Lower leg skin (tissue), 4 donors: ENCODE measurements at regions not wholly inside any gene's neighbourhood (a gene's known extent, or its start where the extent isn't known, plus 50 kb on each side); places are given as distances from the start of the nearest gene placed in this dataset.

ENCODE experiments used
- DNase-seq, 2 donors: peaks; one replicate each; pipeline ENCODE4 v3.0.0-alpha.2; 2019; ENCODE audit warnings: low spot score in 2 of 2
- H3K4me3 ChIP-seq: fragments of 200-600 bp; sonication (generic); 2 replicates; pipeline ENCODE4 v1.5.1; 2017; ENCODE audit warnings: mild to moderate bottlenecking, low read depth; ENCODE audit not compliant: poor library complexity, severe bottlenecking
- CTCF ChIP-seq, 3 donors: fragments of 450-650 bp; IDR thresholded peaks; one replicate each; pipeline ENCODE4 v1.5.1; 2016; ENCODE audit warnings: antibody characterized with exemption in 3 of 3, mild to moderate bottlenecking in 3 of 3, moderate library complexity in 2 of 3
- POLR2A ChIP-seq, 2 donors: fragments of 450-650 bp; IDR thresholded peaks; one replicate each; pipeline ENCODE4 v1.6.1; 2016 to 2017; ENCODE audit warnings: antibody characterized with exemption in 2 of 2, mild to moderate bottlenecking in 1 of 2, moderate library complexity in 1 of 2
- WGBS, 2 donors: methylation state at CpG; one replicate each; pipeline ENCODE4 v1.1.5; 2018; 5-methylcytosine and 5-hydroxymethylcytosine counted together
- intact Hi-C: fragments of 100-400 bp; cut with DNase I; formaldehyde crosslinking; loops from one replicate; pipeline ENCODE4 v1.15.0; 2023; ENCODE audit warnings: low total_unique reads

GRCh38 chr16:49060728-49061127 is 220.9 kb downstream of the CBLN1 start:
- no peak for DNase-seq
- intact Hi-C loops = no loop called here

GRCh38 chr16:49058382-49058781 is 223.3 kb downstream of the CBLN1 start:
- intact Hi-C loops = no loop called here
- H3K4me3 ChIP-seq = no peak overlapping the region
- no peak for TF ChIP-seq POLR2A (IDR thresholded peaks at IDR 0.05)
- TF ChIP-seq CTCF (IDR thresholded peaks at IDR 0.05) = no peak
- 64 to 88% methylated on average over 2 of the region's 2 CpGs for WGBS, 2 donors
- DNase-seq = no peak

More at GRCh38 chr16:49060728-49061127, 220.9 kb downstream of the CBLN1 start:
- 16 to 17% methylated on average over 2 of the region's 2 CpGs for WGBS, 2 donors
- no peak for TF ChIP-seq CTCF (IDR thresholded peaks at IDR 0.05)
- no peak overlapping the region for H3K4me3 ChIP-seq

- 66 to 84% methylated on average over 4 of the region's 4 CpGs for WGBS, 2 donors
- intact Hi-C loops = no loop called here
- DNase-seq = no peak
- no peak for TF ChIP-seq CTCF (IDR thresholded peaks at IDR 0.05)
- no peak for TF ChIP-seq POLR2A (IDR thresholded peaks at IDR 0.05)
- H3K4me3 ChIP-seq = no peak overlapping the region
These were observed 223.7 kb downstream of the CBLN1 start for GRCh38 chr16:49057936-49058335.

GRCh38 chr16:49057391-49057790 is 224.2 kb downstream of the CBLN1 start:
- no peak for TF ChIP-seq POLR2A (IDR thresholded peaks at IDR 0.05)
- no peak for TF ChIP-seq CTCF (IDR thresholded peaks at IDR 0.05)

GRCh38 chr16:49056546-49056945 is 225.1 kb downstream of the CBLN1 start:
- WGBS, 2 donors = 62 to 70% methylated on average over 5 of the region's 5 CpGs
- no peak overlapping the region for H3K4me3 ChIP-seq
- intact Hi-C loops = no loop called here
- no peak for TF ChIP-seq POLR2A (IDR thresholded peaks at IDR 0.05)
- TF ChIP-seq CTCF (IDR thresholded peaks at IDR 0.05) = no peak
- DNase-seq = no peak

More at GRCh38 chr16:49057391-49057790, 224.2 kb downstream of the CBLN1 start:
- WGBS, 2 donors = 66 to 69% methylated on average over 2 of the region's 2 CpGs
- intact Hi-C loops = no loop called here
- H3K4me3 ChIP-seq = no peak overlapping the region
- no peak for DNase-seq

- WGBS, 2 donors = 58 to 60% methylated on average over 6 of the region's 6 CpGs
- no peak overlapping the region for H3K4me3 ChIP-seq
- TF ChIP-seq POLR2A (IDR thresholded peaks at IDR 0.05) (no peak), CTCF (IDR thresholded peaks at IDR 0.05) (no peak)
- intact Hi-C loops = no loop called here
- no peak for DNase-seq
These were observed 225.7 kb downstream of the CBLN1 start for GRCh38 chr16:49055824-49056545.
